B cell (primary cell): ENCODE measurements at regions not wholly inside any gene's neighbourhood (a gene's known extent, or its start where the extent isn't known, plus 50 kb on each side); places are given as distances from the start of the nearest gene placed in this dataset.

Source experiments
- ATAC-seq: fragments of 200-7000 bp; cut with Tn5 transposase; one replicate; pipeline ENCODE4 v1.10.0; 2021; ENCODE audit warnings: low read depth, mild to moderate bottlenecking, moderate number of reproducible peaks, moderate library complexity
- CTCF ChIA-PET: fragments of 350-600 bp; sonication (Branson Sonifier 250); formaldehyde crosslinking; loops from one replicate; lab custom pipeline; 2021; ENCODE audit warnings: antibody characterized with exemption, inconsistent platforms; lab: Charles Lee
- POLR2A ChIA-PET: fragments of 350-600 bp; sonication (Branson Sonifier 250); formaldehyde crosslinking; loops from one replicate; lab custom pipeline; 2021; ENCODE audit warnings: antibody characterized with exemption; lab: Charles Lee
- DNase-seq: peaks from one replicate; pipeline ENCODE4 v3.0.0; 2013
- H2AFZ ChIP-seq: 2 replicates; pipeline ENCODE4 v1.6.1; 2012; ENCODE audit warnings: mild to moderate bottlenecking, low read depth, low read length; ENCODE audit not compliant: insufficient read depth, poor library complexity, severe bottlenecking
- H3K27ac ChIP-seq, 2 donors: 1 replicate in 1 of 2; 2 replicates in 1 of 2; pipeline ENCODE4 v1.5.1; 2012 to 2013; ENCODE audit warnings: low read length in 2 of 2, mild to moderate bottlenecking in 2 of 2, moderate library complexity in 1 of 2
- H3K27me3 ChIP-seq, 4 experiments: fragments of 200-600 bp in 1 of 4; sonication (generic) in 1 of 4; replicated peaks in 1 of 4; 1 replicate in 2 of 4; 2 replicates in 2 of 4; pipeline versions ENCODE4 v1.6.1 to v1.7.0; 2013 to 2016; ENCODE audit warnings: low read length in 3 of 4, mild to moderate bottlenecking in 2 of 4, mixed read lengths in 1 of 4, moderate library complexity in 1 of 4; ENCODE audit not compliant: insufficient read depth in 4 of 4, control insufficient read depth in 3 of 4; ENCODE audit errors: control extremely low read depth in 1 of 4
- H3K36me3 ChIP-seq, 2 experiments: replicated peaks in 1 of 2; 1 replicate in 1 of 2; 2 replicates in 1 of 2; pipeline versions ENCODE4 v1.6.1 to v1.7.1; 2013; ENCODE audit warnings: low read length in 1 of 2; ENCODE audit not compliant: insufficient read depth in 2 of 2, control insufficient read depth in 1 of 2; ENCODE audit errors: control extremely low read depth in 1 of 2, extremely low read depth in 1 of 2
- H3K4me1 ChIP-seq, 2 donors: fragments of 200-600 bp in 1 of 2; sonication (generic) in 1 of 2; 1 replicate in 1 of 2; 2 replicates in 1 of 2; pipeline versions ENCODE4 v1.5.1 to v1.6.1; 2013 to 2017; ENCODE audit warnings: low read length in 2 of 2; ENCODE audit not compliant: control insufficient read depth in 2 of 2, insufficient read depth in 2 of 2
- H3K4me2 ChIP-seq: replicated peaks from 2 replicates; pipeline ENCODE3; 2012; ENCODE audit warnings: mild to moderate bottlenecking, low read depth, low read length; ENCODE audit not compliant: poor library complexity, severe bottlenecking
- H3K4me3 ChIP-seq, 5 experiments: fragments of 200-600 bp in 1 of 5; sonication (generic) in 1 of 5; 1 replicate in 3 of 5; 2 replicates in 2 of 5; pipeline versions ENCODE4 v1.5.1 to v1.7.0; 2011 to 2016; ENCODE audit warnings: low read length in 4 of 5, mild to moderate bottlenecking in 4 of 5, low read depth in 2 of 5, control low read depth in 1 of 5, moderate library complexity in 1 of 5; ENCODE audit not compliant: insufficient read depth in 1 of 5; ENCODE audit errors: control extremely low read depth in 1 of 5, extremely low read depth in 1 of 5
- H3K79me2 ChIP-seq: fragments of 200-600 bp; sonication (generic); one replicate; pipeline ENCODE4 v1.6.0; 2016; ENCODE audit warnings: low read length; ENCODE audit not compliant: control insufficient read depth, insufficient read depth
- H3K9ac ChIP-seq: fragments of 200-600 bp; sonication (generic); 2 replicates; pipeline ENCODE4 v1.6.1; 2017; ENCODE audit warnings: mild to moderate bottlenecking, low read length, moderate library complexity
- H3K9me3 ChIP-seq, 3 donors: one replicate each; pipeline versions ENCODE4 v1.6.1 to v1.7.1; 2013; ENCODE audit warnings: low read length in 2 of 3; ENCODE audit not compliant: control insufficient read depth in 2 of 3, insufficient read depth in 1 of 3; ENCODE audit errors: control extremely low read depth in 1 of 3
- H4K20me1 ChIP-seq: 2 replicates; pipeline ENCODE4 v1.6.0; 2012; ENCODE audit warnings: mild to moderate bottlenecking, low read length; ENCODE audit not compliant: insufficient read depth, control insufficient read depth, poor library complexity, severe bottlenecking
- H3K27ac Mint-ChIP-seq: one replicate; pipeline ENCODE4 v1.8.0; 2021; ENCODE audit warnings: mixed read lengths
- H3K27me3 Mint-ChIP-seq: one replicate; pipeline ENCODE4 v1.8.0; 2021; ENCODE audit warnings: mixed read lengths
- H3K4me1 Mint-ChIP-seq: one replicate; pipeline ENCODE4 v1.8.0; 2021; ENCODE audit warnings: mixed read lengths
- H3K4me3 Mint-ChIP-seq: one replicate; pipeline ENCODE4 v1.8.0; 2021; ENCODE audit warnings: mixed read lengths
- H3K9me3 Mint-ChIP-seq: one replicate; pipeline ENCODE4 v1.8.0; 2022; ENCODE audit warnings: mixed read lengths; ENCODE audit not compliant: insufficient read depth
- CTCF ChIP-seq: fragments of 200-600 bp; IDR thresholded peaks from one replicate; pipeline ENCODE4 v1.8.0; 2022; ENCODE audit warnings: antibody characterized with exemption, mild to moderate bottlenecking
- EZH2 ChIP-seq: IDR thresholded peaks from 2 replicates; pipeline ENCODE4 v1.6.1; 2012; ENCODE audit warnings: borderline replicate concordance, low read depth, mild to moderate bottlenecking, moderate library complexity, low read length; ENCODE audit not compliant: insufficient read depth, poor library complexity, severe bottlenecking
- WGBS: methylation state at CpG from one replicate; pipeline ENCODE4 v1.1.5; 2013; ENCODE audit warnings: missing lambda C conversion rate; ENCODE audit not compliant: insufficient coverage; 5-methylcytosine and 5-hydroxymethylcytosine counted together
- intact Hi-C: fragments of 100-400 bp; cut with micrococcal nuclease; formaldehyde crosslinking; loops from one replicate; pipeline ENCODE4 v1.10.0; 2022

GRCh38 chr1:95386371-95386770, 152.4 kb downstream of the RWDD3 start:
- intact Hi-C loops, result no loop called here
- ChIA-PET CTCF (no interaction called here), POLR2A (no interaction called here)
- Histone ChIP-seq H3K4me2 (no peak overlapping the region), H3K27ac (no peak overlapping the region), H3K9ac (no peak overlapping the region), H3K36me3 (no peaks in the 10 kb centered on the region), H3K9me3 (no peaks in the 10 kb centered on the region), H3K4me3 (no peak overlapping the region), H3K4me1 (no peaks in the 10 kb centered on the region), H3K27me3 (no peaks in the 10 kb centered on the region), H2AFZ (no peak overlapping the region), H4K20me1 (no peaks in the 10 kb centered on the region), H3K79me2 (no peaks in the 10 kb centered on the region)
- no peak overlapping the region for H3K27ac Mint-ChIP-seq
- ATAC-seq, result no peak
- H3K27me3 Mint-ChIP-seq, result no peaks in the 10 kb centered on the region
- WGBS, result no CpG with 5 or more reads among the region's 1 CpG
- no peak overlapping the region for H3K4me3 Mint-ChIP-seq
- H3K4me1 Mint-ChIP-seq, result no peaks in the 10 kb centered on the region
- no peak for TF ChIP-seq EZH2
- no peak for DNase-seq
- H3K9me3 Mint-ChIP-seq, result no peaks in the 10 kb centered on the region

- Histone ChIP-seq H3K4me2 (no peak overlapping the region), H3K79me2 (no peaks in the 10 kb centered on the region), H3K9me3 (no peaks in the 10 kb centered on the region), H3K27ac (no peak overlapping the region), H3K4me1 (no peaks in the 10 kb centered on the region), H3K9ac (no peak overlapping the region), H3K4me3 (no peak overlapping the region), H3K36me3 (no peaks in the 10 kb centered on the region), H4K20me1 (no peaks in the 10 kb centered on the region), H3K27me3 (no peaks in the 10 kb centered on the region), H2AFZ (no peak overlapping the region)
- TF ChIP-seq EZH2, result no peak
- TF ChIP-seq CTCF, result no peak
- ChIA-PET POLR2A (no interaction called here), CTCF (no interaction called here)
- Mint-ChIP-seq H3K4me1 (no peaks in the 10 kb centered on the region), H3K9me3 (no peaks in the 10 kb centered on the region), H3K27ac (no peak overlapping the region), H3K4me3 (no peak overlapping the region), H3K27me3 (no peaks in the 10 kb centered on the region)
- 96% methylated on average over 4 of the region's 5 CpGs for WGBS
- no peak for DNase-seq
- intact Hi-C loops, result no loop called here
- no peak for ATAC-seq
Measured at GRCh38 chr1:95386915-95387314, 152.9 kb downstream of the RWDD3 start.
